ENCODE measurements at regions not wholly inside any gene's neighbourhood (a gene's known extent, or its start where the extent isn't known, plus 50 kb on each side); places are given as distances from the start of the nearest gene placed in this dataset.

DNA sequence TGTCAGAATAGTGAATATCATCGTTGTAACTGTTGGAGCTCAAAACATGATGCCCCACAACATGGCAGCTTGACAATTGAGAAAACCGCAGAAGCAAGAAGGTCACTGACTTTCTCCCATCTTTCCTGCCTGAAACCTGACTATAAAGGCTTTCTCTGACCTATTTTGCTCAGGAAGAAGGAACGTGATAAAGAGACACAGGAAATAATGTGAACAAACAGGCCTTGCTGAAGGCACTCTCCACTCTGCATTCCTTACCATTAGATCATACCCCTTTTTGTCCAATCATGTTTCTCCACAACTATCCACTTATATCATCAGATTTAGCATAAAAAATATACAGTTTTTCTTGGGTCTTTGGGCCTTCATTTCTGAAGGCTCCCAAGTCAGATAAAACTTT lies 916.8 kb downstream of the METTL15 start:
- no peak for DNase-seq

DNA sequence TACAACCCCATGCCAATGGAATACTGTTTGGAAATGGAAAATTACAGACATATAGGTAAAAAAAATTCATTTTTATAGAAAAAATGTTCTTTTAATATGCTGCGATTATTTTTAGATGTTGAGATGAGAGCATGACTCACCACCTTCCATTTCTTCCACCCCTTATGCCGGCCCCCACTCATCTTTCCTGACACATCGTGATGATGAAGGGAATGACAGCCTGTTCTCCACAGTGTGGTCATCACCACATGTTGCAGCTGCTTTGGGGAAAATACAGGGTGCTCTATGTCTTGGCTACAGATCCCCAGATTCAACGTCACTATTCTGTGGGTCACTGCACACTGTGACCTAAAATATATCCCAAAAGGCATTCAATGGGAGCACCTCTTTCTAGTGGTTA lies 916.2 kb downstream of the METTL15 start:
- no peak for DNase-seq

DNA sequence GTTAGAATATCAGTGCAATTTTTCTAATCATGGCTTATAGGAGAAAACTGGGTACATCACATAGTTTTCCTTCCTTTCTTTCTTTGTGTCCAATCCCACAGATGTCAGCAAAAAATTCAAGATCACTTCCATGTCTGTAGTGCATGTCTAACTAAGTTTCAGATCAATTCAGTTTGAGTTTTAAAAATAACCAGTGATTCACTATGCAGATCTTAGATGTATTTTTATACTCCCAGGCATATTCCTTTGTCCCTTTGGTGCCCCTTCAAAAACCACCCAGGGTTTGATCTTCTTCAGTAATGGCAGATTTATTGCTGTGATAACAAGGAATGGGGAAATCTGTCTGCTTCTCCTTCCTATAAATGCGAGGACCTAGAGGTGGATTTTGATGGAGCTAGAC lies 915.6 kb downstream of the METTL15 start:
- DNase-seq = no peak

DNA sequence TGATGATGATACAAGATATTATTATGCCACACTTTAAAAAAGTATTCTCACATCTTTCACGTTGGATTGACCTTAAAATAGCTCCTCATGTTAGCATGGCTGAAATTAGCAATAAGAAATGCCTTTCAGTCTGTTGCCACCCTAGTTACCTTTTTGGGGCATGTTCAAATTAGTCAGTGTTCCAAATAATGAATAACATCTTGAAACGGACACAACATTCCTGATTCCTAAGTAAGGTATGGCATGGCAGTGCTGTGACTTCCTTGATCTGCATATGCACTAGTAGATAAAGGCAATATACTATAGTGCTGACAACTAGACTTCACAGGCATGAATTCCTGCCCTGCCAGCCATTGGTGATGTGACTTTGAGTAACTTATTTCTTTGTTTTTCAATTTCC lies 914.5 kb downstream of the METTL15 start:
- DNase-seq = no peak

DNA sequence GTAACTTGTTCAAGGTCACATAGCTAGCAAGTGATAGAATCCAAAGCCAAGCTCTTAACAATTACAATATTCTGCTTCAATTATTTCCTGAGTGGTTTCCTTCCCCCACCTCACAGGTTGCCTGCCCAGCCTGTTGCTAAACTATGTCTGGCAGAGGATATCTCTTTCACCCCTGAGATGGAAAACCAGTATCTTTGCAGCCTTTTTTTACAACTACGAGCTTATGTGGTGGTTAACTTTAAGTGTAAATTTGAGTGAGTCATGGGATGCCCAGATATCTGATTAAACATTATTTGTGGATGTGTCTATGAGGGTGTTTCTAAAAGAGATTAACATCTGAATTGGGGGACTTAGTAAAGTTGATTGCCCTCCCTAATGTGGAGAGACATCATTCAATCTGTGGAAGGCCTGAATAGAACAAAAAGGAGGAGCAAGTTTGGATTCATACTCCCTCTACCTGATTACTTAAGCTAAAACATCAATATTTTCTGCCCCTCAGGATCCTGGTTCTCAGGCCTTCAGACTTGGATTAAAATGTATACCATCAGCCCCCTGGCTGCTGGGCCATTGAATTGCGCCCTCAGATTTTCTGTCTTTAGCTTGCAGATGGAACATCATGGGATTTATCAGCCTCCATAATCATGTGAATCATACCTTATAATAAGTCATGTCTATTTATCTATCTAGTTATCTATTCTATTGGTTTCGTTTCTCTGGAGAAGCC lies 911.9 kb downstream of the METTL15 start:
- no peak for DNase-seq

DNA sequence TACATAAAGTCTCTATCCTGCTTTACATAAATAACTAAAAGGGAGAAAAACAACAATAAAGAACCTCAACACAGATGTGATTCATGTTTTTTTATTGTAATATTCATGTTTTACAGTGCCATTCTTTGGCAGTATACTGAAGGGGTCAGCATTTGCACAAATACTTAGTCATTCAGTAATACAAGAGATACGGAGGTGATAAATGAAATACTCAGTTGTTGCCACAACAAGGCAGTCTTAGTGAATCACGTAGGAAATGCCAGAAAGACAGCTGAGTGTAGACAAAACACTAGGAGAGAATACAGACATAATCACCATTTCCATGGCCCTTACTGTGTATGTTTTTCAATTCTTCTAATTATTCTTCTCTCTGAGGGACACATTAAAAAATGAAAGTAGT lies 910.4 kb downstream of the METTL15 start:
- no peak for DNase-seq

DNA sequence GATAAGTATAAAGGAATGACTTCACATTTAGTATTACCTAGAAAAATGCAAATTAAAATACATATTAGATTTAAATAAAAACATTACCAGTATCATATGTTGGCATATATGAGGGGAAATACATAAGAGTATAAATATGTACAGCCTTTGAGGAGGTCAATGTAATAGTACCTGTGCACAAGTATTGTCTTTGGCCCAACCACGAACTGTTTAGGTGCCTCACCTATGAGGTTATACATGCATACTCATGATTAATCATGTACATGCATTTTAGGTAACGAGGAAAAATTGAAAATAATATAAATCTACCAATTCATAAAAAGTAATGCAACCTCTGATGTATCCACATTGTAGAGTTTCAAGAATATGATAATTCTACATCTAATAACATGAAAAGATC lies 909.8 kb downstream of the METTL15 start:
- no peak for DNase-seq

DNA sequence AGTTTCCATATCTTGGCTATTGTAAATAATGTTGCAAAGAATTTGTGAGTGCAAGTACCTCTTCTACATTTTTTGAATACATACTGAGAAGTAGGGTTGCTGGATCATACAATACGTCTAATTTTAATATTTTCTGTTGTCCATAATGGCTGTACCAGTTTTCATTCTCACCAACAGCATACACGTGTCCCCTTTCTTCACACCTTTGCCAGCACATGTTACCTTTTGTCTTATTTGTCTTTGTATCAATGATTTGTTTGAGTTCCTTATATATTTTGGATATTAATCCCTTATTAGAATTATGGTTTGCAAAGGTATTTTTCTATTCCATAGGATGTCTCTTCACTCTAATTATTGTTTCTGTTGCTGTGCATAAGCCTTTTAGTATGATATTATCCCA lies 904.3 kb downstream of the METTL15 start:
- DNase-seq = no peak

DNA sequence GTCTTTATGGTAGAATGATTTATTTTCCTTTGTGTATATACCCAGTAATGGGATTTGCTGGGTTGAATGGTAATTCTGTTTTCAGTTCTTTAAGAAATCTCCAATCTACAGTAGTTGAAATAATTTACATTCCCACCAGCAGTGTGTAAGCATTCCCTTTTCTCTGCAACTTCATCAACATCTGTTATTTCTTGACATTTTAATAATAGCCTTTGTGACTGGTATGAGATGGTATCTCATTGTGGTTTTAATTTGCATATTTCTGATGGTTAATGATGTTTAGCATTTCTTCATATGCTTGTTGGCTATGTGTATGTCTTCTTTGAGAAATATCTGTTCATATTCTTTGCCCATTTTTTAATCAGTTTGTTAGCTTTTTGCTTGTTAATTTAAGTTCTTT lies 901.2 kb downstream of the METTL15 start:
- no peak for DNase-seq

DNA sequence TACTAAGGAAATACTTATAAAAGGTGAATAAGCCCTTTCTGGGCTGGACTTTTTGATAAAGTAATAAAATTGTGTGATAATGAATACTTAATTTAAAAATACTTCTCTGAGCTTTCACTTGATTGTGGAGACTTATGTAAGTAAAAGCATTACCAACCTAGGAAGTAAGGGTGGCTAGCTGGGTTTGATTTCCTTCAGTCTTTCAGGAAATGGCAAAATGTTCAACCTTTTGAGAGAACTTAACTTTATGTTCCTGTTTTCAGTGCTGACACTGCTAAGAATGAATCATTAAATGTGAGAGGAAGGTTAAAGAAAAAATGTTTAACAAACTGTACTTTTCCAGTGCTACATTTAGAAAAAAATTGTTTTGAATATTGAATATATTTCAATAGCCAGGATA lies 900.3 kb downstream of the METTL15 start:
- no peak for DNase-seq

DNA sequence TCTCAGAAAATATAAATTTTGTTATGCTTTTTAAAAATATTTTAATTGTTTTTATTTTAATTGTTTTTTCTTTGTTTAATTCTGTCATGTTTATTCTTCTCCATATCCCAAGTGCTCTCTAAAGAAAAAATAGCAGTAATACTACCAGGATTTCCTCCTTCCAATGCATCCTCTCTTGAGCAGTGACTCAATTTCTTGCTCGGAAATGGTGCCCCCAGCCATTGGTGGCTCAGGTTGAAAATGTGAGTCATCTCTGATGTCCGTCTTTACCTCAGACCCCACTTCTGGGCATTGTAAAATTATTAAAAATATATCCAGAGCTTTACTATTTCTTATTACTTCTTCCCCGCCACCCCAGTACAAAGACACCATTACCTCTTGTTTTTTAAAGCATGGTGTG lies 898.5 kb downstream of the METTL15 start:
- DNase-seq = no peak

DNA sequence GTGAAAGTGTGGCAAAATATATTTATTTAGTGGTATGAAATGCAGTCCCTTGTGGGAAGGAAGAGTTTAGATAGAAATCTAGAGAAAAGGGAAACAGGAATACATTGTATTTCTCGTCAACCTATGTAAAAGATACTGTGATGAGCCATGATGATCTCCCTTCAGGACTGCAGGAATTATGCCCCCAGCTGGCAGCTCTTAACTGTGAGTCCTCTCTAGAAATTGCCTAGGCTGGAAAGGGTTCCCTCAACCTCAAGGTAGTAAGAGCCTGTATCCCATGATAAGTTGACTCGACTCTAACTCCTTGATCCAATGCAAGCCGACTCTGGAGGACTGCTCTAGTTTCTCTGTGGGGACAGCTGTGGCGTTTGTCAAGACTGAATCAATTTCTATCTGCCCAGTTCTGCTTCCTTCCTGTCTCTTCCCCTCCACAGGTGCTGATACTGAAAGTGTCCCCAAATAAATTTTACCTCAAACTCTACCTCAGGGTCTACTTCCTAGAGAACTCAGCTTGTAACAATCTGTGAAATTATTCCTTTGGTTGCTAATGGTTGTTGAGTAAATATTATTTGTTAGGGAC lies 897.3 kb downstream of the METTL15 start:
- DNase-seq = no peak

DNA sequence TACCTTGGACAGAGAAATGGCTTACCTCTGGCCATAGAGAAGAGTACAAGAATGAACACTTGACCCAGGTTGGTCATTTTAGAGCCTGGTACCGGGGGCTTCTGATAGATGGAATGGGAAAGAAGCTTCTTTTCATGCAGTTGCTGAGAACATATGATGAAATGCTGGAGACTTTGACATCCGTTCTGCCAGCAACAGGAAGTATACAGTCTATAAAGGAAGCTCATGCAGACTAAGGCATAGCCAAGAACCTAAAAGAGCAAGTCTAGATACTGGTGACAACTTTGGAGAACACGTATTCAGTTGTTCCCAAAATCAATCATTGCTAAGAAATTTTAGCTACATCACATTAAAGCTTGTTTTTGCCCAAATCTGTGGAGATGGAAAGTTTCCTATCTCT lies 894.6 kb downstream of the METTL15 start:
- DNase-seq = no peak

DNA sequence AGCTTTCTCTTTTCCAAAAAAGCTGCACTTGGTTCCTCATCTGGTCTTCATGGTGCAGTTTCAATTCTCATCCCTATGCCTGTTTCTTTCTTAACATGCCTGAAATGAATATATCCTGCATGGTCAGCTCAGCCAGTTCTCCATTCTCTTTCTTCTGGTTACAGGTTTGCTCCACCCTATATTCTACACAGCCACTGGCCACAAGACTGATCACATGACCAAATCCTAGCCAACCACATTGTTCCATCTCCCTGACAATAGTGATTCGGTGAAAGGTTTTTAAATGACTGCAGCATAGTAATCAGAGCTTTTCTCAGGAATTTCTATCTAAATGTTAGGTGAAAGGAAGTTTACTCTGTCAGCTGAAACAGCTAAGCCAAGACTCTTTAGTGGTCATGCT lies 891.4 kb downstream of the METTL15 start:
- DNase-seq = no peak

DNA sequence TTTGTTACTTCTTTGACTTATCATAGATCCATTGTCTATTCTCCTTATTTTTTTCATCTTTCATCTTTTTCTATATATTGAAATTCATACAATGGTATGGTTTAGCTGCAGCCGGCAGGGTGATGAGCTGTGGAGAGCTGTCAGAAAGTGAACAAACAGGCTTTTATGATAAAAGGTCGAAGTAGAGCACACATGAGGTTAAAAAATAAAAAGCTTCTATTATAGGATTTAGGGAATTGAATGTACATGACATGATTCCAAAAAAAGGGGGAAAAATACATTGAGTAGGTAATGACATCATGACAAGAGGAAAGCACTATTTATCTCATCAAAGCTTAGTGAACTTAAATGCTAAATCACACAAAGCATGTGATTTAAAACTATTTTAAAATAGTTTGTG lies 884.8 kb downstream of the METTL15 start:
- DNase-seq = no peak

DNA sequence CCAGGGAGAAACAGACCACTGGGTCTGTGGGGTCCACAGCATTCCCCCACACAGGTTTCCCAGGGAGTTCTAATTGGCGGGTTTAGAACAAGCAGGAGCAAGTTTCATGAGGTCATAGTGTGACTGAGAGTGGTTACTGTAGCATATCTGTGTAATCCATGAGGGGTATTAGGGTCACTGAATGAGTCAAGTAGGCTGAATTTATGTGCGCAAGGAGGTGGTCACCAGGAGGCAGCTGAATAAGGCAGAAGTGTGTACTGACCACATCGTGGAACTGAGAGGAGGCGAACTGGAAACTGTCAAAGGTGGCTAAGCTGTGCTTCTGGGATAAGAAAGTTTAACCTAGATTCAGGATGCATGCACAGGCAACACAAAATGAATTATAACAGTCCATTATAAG lies 876.0 kb downstream of the METTL15 start:
- no peak for DNase-seq

DNA sequence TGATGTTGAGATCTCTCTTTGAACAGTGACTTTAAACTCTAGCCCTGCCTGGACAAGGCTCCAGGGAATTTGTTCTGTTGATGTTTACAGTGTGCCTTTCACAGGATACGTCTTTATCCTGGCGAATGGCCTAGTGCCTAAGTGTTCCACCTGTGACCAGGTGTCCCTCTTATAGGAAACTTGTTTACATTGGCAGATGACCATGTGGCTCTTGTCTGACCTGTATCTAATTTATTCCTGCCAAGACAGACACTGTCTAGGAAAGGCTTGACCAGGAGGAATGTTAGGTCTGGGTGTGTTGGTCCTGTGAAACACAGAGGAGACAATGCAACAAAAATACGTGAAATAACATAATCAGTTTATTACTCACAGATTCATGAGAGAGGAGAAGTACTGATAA lies 875.6 kb downstream of the METTL15 start:
- no peak for DNase-seq

DNA sequence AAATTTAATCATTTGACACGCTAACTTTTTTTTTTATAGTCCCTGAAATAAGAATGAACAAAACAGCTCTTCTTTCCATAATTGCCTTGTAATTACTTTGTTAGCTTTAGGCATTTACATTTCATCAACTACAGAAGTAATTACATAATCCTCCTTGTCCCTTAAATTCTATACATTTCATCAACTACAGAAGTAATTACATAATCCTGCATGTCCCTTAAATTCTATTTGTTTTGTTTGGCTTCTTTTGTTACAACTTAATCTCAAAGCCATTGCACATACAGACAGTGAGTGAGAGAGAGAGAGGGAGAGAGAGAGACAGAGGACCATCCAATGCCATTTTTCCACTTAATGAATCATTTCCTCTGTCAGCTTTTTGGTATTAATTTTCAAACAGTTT lies 873.2 kb downstream of the METTL15 start:
- no peak for DNase-seq

DNA sequence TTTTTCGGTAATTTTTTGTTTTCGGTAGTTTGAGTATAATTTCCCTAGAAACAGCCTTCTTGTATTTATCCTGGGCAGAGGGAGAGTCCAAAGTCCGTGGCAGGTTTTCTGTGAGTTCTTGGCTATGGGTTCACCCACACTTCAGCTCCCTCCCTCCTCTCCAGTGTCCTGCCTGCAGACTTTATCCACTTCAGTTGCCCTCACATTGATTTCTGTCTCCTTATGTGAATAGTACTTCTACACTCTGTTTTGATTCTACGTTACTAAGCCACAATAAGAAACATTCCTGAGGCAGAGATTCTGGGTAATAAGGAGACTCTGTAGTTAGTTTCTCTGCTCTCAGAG lies 868.6 kb downstream of the METTL15 start:
- DNase-seq = no peak

DNA sequence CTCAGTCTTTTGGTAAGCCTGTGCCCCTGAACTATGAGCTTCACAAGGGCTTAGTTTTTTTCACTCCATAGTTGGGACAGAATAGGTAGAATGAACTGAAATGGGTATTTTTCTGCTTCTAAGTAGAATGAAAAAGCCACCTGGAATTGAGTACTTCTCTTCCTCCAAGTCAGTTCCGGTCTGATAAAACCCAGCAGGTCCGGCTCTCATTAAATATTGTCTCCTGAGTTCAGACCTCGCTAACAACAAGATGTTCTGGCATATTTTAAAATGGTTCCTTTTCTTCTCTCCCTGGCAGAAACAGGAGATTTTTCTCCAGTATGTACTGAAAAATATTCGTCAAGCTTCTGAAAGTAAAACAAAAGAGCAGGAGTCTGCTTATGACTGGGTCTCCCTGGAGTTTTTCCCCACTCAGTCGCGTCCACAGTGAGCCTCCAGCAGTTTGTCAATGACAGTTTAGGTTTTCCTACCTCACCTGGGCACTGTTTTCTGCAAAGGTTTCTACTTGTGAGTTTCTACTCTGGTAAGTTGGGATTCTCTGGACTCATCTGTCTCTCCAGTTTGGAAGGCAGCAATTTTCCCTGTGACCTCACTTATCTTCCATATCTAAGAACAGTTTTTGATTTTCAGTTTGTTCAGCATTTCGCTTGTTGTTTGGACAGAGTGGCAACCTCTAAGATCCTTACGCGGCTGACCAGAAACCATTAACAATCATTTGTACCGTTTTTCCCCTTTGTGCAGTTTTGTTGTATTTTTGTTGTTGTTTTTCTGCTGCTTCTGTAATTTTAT lies 868.0 kb downstream of the METTL15 start:
- no peak for DNase-seq

DNA sequence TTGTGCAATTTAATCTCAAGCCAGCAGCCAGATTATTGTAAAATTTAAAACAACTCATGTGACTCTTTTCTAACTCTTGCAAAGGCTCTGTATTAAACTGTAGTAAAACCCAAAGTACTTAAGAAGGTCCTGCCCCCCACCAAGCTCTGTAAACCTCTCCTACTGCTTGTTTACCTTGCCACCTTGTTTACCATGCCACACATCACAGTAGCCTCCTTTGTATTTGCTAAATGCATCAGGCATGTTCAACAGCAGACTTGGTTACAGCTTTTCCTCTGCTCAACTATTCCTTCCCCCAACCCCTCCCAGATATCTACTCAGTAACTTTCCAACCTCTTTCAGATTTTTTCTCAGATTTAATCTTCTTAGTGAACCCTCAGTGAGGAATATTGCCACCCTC lies 861.6 kb downstream of the METTL15 start:
- no peak for DNase-seq

DNA sequence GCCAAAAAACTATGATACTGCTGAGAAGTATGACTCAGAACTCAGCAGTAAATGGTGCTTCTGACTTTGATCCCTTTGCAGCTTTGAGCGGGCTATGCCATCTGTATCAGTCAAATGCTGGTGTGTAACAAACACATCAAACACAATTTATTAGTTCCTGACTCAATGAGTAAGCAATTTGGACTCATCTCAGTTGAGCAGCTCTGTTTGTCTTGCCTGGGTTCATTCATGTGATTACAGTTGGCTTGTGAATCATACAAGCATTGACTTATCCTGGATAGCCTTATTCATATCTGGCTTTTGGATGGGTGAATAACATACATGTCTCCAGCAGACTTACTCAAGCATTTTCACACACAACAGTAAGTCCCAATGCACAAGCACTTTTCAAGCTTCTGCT lies 858.8 kb downstream of the METTL15 start:
- DNase-seq = no peak

DNA sequence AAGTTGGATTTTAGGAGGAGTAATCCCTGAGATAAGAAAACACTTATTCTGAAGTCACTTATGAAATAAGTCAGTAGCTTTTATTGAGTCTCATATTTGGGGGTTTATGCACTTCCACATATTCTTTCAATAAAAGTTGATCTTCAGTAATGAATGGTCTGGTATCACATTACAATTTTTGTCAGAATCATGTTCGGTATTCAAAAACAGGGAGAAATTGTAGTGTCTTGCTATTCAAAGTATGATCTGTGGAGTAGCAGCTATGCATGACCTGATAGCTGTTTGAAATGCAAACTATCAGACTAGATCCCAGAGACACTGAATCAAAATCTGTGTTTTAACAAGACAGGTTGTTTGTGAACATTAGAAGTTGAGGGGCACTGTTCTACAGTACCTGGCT lies 857.6 kb downstream of the METTL15 start:
- DNase-seq = no peak

DNA sequence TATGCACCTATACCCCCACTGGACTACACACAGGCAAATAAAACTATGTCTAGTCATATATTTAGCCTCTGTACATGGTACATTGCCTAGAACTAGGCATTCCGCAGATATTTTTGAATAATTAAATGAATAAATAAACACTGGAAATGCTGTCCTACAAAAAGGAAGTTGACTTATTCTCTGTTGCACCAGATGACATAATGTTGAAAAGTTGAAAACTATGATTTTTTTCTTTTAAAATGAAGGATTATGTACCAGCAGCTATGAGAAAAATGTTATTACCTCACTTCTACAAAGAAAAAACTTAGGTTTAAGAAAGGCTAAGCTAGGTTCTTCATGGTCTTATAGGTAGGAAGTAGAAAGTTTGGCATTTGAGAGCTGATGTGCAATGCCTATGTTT lies 856.6 kb downstream of the METTL15 start:
- DNase-seq = no peak

DNA sequence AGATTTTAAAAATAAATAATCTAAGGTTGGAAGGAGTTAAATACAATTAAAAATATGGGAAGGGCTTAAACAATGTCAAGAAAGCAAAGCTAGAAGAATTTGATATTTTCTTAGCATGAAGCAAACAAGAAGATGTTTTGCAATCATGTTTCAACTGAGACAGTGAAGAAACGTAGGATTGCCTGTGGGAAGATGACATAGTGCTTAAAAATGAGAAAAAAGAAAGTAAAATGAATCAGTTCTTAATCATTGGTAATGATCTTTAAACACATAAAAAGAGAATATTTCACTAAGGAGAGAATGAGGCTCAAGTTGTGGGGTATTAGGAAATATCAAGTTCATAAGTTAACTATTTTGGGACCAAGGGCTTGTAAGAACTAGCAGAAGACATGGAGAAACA lies 855.0 kb downstream of the METTL15 start:
- no peak for DNase-seq

Data from stimulated activated CD4-positive, alpha-beta T cell treated with anti-CD3 and anti-CD28 coated beads, Interleukin-4, amount 100 ng/mL, for 1 hour (primary cell).